ENCODE measurements at regions not wholly inside any gene's neighbourhood (a gene's known extent, or its start where the extent isn't known, plus 50 kb on each side); places are given as distances from the start of the nearest gene placed in this dataset.

- H3K9me3 ChIP-seq = no peaks in the 10 kb centered on the region
Measured at GRCh38 chr18:72232644-72233043, 311.5 kb downstream of the CBLN2 start.

GRCh38 chr18:72225958-72226357 is 318.2 kb downstream of the CBLN2 start:
- ATAC-seq (no peak), DNase-seq (no peak)
- intact Hi-C loops (cut with DNase I) = no loop called here
- 49% methylated on average over 2 of the region's 4 CpGs for WGBS (ENCODE audit: insufficient coverage, low coverage, low lambda C conversion rate, missing lambda C conversion rate)
- Histone ChIP-seq H3K4me1 (no peaks in the 10 kb centered on the region), H3K9me3 (no peaks in the 10 kb centered on the region), H3K4me3 (no peak overlapping the region), H3K36me3 (no peaks in the 10 kb centered on the region), H3K27me3 (no peaks in the 10 kb centered on the region), H3K27ac (no peak overlapping the region)
- TF ChIP-seq POLR2A (IDR thresholded peaks at IDR 0.05) (no peak), CTCF (IDR thresholded peaks at IDR 0.05) (no peak)

More at GRCh38 chr18:72232644-72233043, 311.5 kb downstream of the CBLN2 start:
- DNase-seq (no peak), ATAC-seq (no peak)
- 69% methylated on average over 3 of the region's 3 CpGs for WGBS (ENCODE audit: insufficient coverage, low coverage, low lambda C conversion rate, missing lambda C conversion rate)
- intact Hi-C loops (cut with DNase I) = no loop called here
- H3K27me3 ChIP-seq = no peaks in the 10 kb centered on the region
- H3K4me3 ChIP-seq = no peak overlapping the region
- no peaks in the 10 kb centered on the region for H3K4me1 ChIP-seq
- TF ChIP-seq POLR2A (IDR thresholded peaks at IDR 0.05) (no peak), CTCF (IDR thresholded peaks at IDR 0.05) (no peak)
- no peak overlapping the region for H3K27ac ChIP-seq
- no peaks in the 10 kb centered on the region for H3K36me3 ChIP-seq

- TF ChIP-seq POLR2A (IDR thresholded peaks at IDR 0.05) (no peak), CTCF (IDR thresholded peaks at IDR 0.05) (no peak)
- intact Hi-C loops (cut with DNase I) = no loop called here
- no peaks in the 10 kb centered on the region for H3K27me3 ChIP-seq
- 14% methylated on average over 1 of the region's 1 CpG for WGBS (ENCODE audit: insufficient coverage, low coverage, low lambda C conversion rate, missing lambda C conversion rate)
- no peak overlapping the region for H3K27ac ChIP-seq
- H3K36me3 ChIP-seq = no peaks in the 10 kb centered on the region
- no peaks in the 10 kb centered on the region for H3K9me3 ChIP-seq
- no peaks in the 10 kb centered on the region for H3K4me1 ChIP-seq
- no peak overlapping the region for H3K4me3 ChIP-seq
- ATAC-seq = no peak
- no peak for DNase-seq
Measured at GRCh38 chr18:72223733-72224132, 320.4 kb downstream of the CBLN2 start.

- Histone ChIP-seq H3K4me3 (no peak overlapping the region), H3K36me3 (no peaks in the 10 kb centered on the region), H3K9me3 (no peaks in the 10 kb centered on the region), H3K27ac (no peak overlapping the region), H3K4me1 (no peaks in the 10 kb centered on the region), H3K27me3 (no peaks in the 10 kb centered on the region)
- WGBS (ENCODE audit: insufficient coverage, low coverage, low lambda C conversion rate, missing lambda C conversion rate) = 95% methylated on average over 15 of the region's 60 CpGs
- intact Hi-C loops (cut with DNase I) = no loop called here
- ATAC-seq (no peak), DNase-seq (peak in 1 of 3 donors; percentile 16)
- TF ChIP-seq POLR2A (IDR thresholded peaks at IDR 0.05) (no peak), CTCF (IDR thresholded peaks at IDR 0.05) (no peak)
Measured at GRCh38 chr18:72208920-72209676, 335.0 kb downstream of the CBLN2 start.

Measured in right lobe of liver (tissue), 6 donors.